NCI-H2196 (cell line): ENCODE measurements at regions not wholly inside any gene's neighbourhood (a gene's known extent, or its start where the extent isn't known, plus 50 kb on each side); places are given as distances from the start of the nearest gene placed in this dataset.
"Not testable (repeated sequence)": the region's sequence is repeated elsewhere in the genome, so short reads cannot be mapped to it uniquely, and the experiment has no call there.

Source experiments
- DNase-seq: peaks from one replicate; lab custom pipeline; 2025; ENCODE audit not compliant: unreplicated experiment; lab: John Stamatoyannopoulos, UW

DNA sequence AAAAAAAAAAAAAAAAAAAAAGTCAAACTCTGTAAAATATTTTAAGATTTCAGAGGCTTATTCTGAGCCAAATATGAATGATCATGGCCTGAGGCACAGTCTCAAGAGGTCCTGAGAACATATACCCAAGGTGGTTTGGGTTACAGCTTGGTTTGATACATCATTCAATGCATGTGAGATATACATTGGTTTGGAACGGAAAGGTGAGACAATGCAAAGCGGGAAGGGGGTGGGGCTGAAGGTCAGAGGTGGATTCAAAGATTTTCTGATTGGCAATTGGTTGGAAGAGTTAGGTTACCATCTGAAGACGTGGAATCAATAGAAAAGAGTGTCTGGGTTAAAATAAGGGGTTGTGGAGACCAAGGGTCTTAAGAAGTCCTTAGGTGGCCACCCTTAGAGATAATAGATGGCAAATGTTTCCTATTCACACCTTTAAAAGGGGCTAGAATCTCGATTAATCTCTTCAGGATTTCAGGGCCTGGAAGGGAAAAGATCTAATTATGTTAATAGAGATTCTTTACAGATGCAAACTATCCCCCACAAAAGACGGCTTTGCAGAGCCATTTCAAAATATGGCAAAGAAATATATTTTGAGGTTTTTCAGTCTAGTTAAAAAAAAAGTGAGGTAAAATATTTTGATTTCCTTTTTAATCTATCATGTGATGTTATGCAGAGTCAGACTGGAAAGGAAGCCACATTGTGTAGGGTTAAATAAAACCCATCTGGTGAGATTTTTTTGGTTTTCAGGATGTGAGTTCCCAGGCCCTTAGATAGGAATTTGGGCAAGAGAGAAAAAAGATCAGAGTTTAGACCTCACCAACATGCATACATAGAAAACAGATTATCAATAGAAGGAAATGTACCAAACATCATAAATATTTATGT is 173.8 kb upstream of the CNOT2 start:
- no peak for DNase-seq

DNA sequence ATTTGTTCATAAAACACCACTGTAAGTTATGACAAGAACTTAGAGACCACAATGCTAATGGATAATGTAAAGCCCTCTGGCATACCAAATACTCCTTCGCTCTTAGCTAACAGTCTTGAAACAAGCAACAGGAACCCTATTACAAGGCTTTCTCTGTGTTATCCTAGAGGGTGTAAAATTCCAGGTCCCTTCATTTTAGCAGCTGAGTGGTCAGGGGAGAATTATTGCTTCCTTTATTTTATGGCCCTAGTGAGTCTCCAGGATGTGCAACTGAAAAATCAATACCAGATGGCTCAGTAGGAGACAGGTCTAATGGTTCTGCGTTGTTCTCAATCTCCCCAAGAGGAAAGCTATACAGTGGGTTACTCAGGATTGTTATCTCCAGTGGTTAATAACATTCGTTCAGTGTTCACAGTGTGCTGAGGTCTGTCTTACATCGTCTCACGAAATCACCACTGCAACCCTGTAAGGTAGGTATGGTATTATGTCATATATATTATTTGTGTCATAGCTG is 172.7 kb upstream of the CNOT2 start:
- no peak for DNase-seq

GRCh38 chr12:70074510-70074909 is 168.7 kb upstream of the CNOT2 start:
- no peak for DNase-seq

DNA sequence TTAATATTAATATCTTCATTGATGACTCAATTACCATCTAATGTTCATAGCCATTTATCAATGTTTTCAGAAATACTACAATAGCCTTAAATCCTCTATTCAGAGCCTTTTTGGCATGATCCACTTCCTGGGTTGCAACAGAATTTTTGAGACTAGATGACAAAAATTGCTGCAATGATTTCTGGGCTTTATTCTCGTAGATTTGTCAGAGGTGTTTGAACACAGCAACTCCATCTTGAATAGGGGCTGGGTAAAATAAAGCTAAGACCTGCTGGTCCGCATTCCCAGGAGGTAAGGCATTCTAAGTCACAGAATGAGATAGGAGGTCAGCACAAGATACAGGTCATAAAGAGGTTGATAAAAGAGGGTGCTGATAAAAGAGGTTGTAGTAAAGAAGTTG is 165.8 kb upstream of the CNOT2 start:
- DNase-seq: no peak

- no peak for DNase-seq
Measured at GRCh38 chr12:70078161-70078560, 165.1 kb upstream of the CNOT2 start.

DNA sequence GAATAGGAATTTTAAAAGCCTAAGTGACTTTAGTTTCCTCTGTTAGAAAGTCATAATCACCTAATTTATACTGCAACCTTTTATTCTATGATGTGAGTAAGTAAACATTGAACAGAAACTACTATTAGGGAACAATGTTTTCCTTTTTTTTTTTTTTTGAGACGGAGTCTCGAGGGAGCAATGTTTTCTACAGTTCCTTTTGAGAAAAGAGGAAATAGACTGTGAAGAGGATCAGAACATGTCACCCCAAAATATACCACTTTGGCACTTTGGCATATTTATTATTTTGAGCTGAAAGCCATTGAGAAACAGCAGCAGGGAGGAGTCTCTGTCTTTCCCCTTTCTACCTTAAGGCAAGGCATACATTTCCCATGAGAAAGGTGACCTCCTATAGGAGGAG is 162.7 kb upstream of the CNOT2 start:
- no peak for DNase-seq

GRCh38 chr12:70082997-70083676 is 160.1 kb upstream of the CNOT2 start:
- no peak for DNase-seq

GRCh38 chr12:70083677-70084020 is 159.6 kb upstream of the CNOT2 start:
- DNase-seq: no peak

GRCh38 chr12:70086372-70086771 is 156.9 kb upstream of the CNOT2 start:
- DNase-seq: not testable (repeated sequence)

- DNase-seq: no peak
Measured at GRCh38 chr12:70091021-70091521, 152.2 kb upstream of the CNOT2 start.

DNA sequence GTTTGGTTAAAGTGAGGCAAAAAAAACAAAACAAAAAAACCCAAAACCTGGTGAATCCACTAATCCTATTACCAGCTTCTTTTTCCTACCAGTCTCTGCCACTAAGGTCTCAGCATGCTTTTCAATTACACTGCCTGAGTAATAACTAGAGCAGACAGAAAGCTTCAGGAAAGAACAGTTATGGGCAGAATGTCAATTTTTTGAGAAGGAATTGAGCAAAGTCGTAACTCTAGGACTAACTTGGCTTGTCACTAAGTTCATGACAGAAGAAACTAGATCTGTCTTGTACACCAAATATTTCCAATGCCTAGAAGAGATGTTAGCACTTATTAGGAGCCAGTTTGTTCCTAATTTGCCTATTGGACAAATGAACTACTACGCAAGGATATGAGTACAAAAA is 148.8 kb upstream of the CNOT2 start:
- DNase-seq: no peak

- DNase-seq: no peak
Measured at GRCh38 chr12:70096759-70097410, 146.3 kb upstream of the CNOT2 start.

DNA sequence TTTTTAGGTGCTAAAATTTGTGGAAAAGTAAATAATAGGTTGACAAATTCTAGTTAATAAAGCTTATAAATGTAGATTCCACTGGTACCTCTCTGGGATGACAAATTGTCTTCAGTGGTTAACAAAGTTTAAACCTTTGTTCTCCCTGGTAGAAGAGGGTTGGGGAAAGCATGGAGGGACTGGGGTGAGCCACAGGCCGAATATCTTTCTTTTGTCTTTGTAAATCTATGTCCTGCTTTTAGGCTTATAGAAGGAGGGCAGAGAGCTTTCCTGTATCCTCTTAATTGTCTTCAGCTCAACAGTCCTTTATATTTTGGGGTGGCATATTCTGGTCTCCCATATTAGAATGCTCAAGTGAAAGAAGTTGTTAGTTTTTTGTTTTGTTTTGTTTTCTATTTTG is 142.2 kb upstream of the CNOT2 start:
- no peak for DNase-seq

DNA sequence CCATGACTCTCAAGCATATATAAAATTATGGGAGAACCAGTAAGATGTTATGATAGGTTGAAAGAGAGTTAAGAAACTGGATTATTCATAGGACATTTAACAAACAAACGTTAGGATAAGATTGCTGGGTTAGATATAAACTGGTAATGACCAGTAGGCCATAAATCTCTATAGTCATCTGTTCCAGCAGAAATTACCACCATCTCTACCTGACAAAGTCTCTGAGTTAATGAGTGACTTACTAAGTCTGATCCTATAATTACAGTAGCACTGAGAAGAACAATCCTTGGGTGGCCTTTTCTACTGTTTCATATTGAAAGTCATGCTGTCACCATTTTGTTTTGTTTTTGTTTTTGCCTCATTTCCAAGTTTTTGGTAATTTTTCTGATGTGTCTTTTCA is 136.9 kb upstream of the CNOT2 start:
- DNase-seq: no peak

GRCh38 chr12:70110085-70110484 is 133.1 kb upstream of the CNOT2 start:
- no peak for DNase-seq

DNA sequence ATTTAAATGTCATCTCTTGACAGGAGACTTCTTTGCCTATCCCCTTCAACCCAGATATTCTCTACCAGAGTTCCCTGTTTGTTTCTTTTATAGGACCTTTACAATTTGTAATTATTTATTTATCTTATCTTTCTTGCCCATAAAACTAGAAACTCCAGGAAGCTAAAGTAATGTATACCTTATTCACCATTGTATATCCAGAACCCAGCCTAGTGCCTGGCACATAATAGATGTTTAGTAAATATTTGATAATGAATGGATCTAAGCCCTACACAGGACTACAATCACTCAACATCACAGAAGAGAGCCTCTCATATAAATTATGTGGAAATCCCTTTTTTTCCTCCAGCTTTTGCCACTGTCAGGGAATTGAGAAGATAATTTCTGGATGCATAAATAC is 125.6 kb upstream of the CNOT2 start:
- DNase-seq: no peak

DNA sequence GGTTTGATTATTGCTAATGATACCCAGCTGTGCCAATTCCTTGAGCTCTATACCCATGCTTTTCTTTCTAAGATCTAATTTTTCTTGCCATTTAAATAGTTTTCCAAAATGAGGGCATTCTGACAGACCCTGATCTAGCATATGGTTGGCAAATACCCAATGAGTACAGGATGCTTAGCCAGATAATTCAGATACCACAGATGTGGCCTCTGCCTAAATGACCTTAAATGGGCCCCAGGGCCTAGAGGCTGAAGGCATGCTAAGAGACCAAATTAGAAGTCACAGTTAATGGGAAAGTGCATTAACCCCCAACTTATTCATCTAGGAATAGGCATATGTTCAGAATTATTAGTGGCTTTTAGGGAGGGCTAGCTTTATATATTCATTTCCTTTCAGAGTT is 122.3 kb upstream of the CNOT2 start:
- no peak for DNase-seq

DNA sequence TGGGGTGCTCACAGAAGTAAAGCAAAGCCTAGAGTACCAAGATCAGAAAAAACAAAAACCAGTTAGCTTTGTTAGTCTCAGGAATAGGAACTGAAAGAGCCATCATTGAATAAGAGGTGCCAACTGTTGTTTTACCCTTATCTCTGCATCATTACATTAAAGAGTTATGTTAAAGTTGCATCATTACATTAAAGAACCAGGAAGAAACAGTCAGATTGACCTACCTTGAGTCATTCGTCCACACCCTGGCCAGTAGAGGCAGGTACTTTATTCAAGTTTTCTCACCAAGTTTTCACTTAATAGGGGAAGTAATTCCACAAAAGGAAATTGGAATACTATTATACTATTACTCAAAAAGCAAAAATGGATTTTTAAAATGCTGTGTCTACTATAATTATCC is 121.7 kb upstream of the CNOT2 start:
- DNase-seq: no peak

GRCh38 chr12:70122804-70123203 is 120.4 kb upstream of the CNOT2 start:
- DNase-seq: no peak

DNA sequence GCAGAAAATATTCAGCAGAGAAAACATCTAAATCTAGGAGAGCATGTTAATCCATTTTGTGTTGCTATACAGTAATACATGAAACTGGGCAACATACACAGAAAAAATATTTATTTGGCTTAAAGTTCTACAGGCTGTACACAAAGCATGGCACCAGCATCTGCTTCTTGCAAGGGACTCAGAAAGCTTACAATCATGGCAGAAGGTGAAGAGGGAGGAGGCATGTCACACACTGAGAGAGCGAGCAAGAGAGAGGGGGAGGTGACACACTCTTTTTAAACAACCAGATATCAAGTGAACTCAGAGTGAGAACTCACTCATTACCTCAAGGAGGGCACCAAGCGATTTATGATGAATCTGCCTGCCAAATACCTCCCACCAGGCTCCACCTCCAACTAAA is 94.2 kb upstream of the CNOT2 start:
- no peak for DNase-seq

- no peak for DNase-seq
Measured at GRCh38 chr12:70149665-70150064, 93.6 kb upstream of the CNOT2 start.

DNA sequence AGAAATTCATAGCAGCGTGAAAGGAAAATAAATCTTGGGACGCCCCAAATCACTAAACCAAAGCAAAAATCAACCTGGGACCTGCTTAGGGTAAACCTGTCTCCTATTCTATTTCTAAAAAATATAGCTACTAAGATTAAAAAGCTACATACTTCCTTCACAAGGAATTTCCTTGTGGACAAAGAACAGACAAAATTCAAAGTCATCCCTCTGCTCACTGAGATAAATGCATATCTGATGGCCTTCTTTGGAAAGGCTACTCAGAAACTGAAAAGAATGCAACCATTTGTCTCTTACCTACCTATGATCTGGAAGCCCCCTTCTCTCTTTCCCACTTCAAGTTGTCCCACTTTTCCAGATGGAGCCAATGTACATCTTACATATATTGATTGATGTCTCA is 93.0 kb upstream of the CNOT2 start:
- no peak for DNase-seq
